HG02763 (cell line): ENCODE measurements at regions not wholly inside any gene's neighbourhood (a gene's known extent, or its start where the extent isn't known, plus 50 kb on each side); places are given as distances from the start of the nearest gene placed in this dataset.

ENCODE experiments used
- ATAC-seq: cut with Tn5 transposase; IDR thresholded peaks from one replicate; pipeline ENCODE4 v1.9.1; 2021; ENCODE audit warnings: mild to moderate bottlenecking, moderate library complexity; ENCODE audit not compliant: unreplicated experiment

DNA sequence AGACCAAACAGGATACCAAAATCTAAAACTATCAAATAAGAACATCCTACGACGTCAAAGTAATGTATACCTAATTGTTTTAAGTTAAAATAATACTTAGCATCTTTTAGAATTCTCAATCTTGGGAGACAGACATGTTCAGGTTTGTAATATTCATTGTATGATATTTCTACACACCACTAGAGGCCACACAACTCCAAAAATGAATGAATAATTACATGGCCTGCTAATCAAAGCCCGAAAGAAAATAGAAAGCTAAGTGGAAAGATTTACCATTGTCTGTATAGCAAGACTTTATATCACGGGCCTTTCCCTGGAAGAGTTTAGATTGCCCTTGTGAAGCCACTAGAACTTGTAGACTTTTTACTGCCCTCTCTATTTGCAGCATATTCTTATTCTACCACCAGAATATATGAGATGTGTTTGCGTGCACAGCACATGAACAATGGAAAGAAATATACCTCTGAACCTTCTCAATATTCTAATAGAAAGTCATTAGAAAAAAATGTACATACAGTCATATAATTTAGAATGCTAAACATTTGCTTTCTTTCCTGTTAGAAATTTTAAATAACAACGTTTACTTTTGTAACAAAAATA is 380.1 kb upstream of the NUDT12 start:
- ATAC-seq = no peak

- no peak for ATAC-seq
Measured at GRCh38 chr5:103941596-103941995, 379.0 kb upstream of the NUDT12 start.

GRCh38 chr5:103938146-103938695 is 375.6 kb upstream of the NUDT12 start:
- ATAC-seq = no peak

- no peak for ATAC-seq
Measured at GRCh38 chr5:103929338-103930013, 366.9 kb upstream of the NUDT12 start.

- no peak for ATAC-seq
Measured at GRCh38 chr5:103927739-103928138, 365.1 kb upstream of the NUDT12 start.

DNA sequence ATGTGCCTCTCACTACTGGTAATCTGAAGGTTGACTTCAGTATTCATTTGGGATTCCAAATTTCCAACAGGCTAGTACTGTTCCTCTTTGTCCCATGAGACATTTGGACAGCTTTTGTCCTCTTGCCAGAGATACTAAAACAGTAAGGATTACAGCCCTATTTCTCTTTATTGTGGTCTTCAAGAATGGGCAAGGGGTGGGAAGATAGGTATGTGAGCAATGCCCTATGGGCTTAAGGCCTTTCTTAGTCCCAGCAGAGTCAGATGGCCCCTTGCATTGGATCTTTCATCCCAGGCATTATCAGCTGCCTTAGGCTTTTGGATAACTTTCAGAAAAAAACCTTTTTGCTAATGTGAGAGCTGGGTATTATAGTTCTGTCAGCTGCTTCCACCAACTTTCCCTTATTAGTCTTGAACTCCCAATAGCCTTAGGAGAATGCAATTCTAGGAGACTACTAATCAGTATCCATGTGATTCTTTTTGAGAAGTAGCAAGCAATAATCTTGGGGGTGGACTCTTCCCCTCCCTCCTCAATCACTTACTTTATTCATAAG is 361.1 kb upstream of the NUDT12 start:
- ATAC-seq = no peak

GRCh38 chr5:103919506-103919905 is 356.9 kb upstream of the NUDT12 start:
- ATAC-seq = no peak

GRCh38 chr5:103918668-103919367 is 356.2 kb upstream of the NUDT12 start:
- ATAC-seq = no peak

GRCh38 chr5:103915081-103915480 is 352.5 kb upstream of the NUDT12 start:
- ATAC-seq = no peak

DNA sequence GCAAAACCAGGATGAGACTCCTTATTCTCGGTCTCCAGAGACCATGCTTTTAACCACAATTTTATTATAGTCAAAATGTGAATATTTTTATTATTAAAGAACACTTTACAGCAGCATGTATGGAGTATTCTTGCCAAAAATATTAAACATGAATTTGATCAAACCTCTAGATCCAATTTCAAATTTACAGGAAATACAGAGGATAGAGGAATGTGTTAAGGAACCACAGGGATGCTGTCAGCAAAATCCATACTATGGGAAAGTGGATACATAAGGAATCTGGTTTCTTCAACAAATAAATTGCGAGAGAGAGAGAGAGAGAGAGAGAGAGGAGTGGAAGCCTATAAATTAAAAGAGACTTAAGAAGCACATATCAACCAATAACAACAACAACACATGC is 348.2 kb upstream of the NUDT12 start:
- no peak for ATAC-seq

- ATAC-seq = no peak
Measured at GRCh38 chr5:103910011-103910410, 347.4 kb upstream of the NUDT12 start.

GRCh38 chr5:103909391-103909790 is 346.8 kb upstream of the NUDT12 start:
- ATAC-seq = no peak

DNA sequence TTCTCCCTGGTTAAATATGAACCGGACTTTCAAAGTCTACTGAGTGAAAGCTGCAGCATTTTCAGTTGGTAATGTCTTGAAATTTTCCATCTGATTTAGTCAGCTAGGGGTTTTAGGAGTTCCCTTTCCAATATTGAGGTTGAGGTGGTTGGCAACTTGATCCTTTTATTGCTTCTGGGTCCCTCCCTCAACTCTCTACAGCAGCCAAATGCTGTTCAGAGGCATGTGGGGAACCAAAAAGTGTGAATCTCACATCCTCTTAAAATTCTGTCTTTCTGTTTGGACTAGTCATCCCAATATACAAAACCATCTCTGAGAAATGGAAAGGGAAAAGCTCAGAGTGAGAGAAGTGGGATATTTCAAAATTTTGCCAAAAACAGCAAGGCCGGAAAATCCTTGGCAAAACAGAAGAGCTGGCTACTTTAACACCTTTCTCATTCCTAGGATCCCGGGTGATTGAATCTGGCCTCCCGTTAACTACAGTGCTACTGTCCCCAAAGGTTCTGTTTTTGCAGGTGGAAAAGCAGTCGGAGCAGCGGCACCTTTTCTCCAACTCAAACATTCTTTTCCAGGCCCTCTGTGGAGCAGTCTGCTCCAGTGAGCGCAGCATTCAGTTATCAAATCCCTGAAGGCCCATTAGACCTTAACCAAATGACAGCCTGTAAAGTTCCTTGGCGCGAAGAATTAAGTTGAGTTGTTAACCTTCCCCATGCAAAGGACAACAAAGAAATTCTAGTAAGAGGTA is 345.9 kb upstream of the NUDT12 start:
- no peak for ATAC-seq

DNA sequence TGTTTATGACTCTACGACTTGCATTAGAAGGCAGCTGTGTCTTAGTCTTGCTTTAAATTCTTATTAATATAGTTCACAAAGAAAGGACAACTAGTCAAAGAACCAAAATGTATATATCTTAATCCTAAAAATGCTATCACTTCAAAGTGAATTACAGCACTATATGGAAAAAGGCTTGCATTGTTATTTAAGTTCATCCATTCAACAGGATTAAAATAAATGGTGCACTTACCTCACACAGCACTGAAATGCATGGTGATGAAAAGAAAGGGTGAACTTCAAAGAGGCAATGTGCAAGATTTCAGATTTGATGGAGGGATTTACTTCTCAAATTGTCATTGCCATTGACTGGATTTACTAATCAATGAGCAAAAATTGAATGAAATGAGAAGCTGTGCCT is 344.4 kb upstream of the NUDT12 start:
- no peak for ATAC-seq

- no peak for ATAC-seq
Measured at GRCh38 chr5:103904651-103905050, 342.1 kb upstream of the NUDT12 start.

- no peak for ATAC-seq
Measured at GRCh38 chr5:103902893-103903292, 340.3 kb upstream of the NUDT12 start.

DNA sequence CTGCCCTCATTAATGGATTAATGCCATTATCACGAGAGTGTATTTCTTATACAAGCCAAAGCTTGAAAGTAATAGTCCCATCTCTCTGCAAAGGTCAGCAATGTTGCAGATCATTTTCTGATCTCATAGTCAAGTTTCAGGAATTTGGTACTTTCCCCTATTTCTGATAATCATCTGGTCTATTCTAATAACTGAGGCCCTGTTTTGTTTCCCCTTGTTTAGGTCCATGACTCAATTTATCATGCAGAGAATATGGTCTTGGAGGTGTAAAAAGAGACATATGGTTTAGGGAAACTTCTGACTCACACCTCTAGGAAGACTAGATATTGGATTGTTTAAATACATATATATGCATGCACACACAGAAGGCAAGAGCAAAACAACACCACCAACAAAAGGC is 339.3 kb upstream of the NUDT12 start:
- no peak for ATAC-seq

GRCh38 chr5:103896593-103896992 is 334.0 kb upstream of the NUDT12 start:
- ATAC-seq = no peak

- ATAC-seq = no peak
Measured at GRCh38 chr5:103895738-103896137, 333.1 kb upstream of the NUDT12 start.

DNA sequence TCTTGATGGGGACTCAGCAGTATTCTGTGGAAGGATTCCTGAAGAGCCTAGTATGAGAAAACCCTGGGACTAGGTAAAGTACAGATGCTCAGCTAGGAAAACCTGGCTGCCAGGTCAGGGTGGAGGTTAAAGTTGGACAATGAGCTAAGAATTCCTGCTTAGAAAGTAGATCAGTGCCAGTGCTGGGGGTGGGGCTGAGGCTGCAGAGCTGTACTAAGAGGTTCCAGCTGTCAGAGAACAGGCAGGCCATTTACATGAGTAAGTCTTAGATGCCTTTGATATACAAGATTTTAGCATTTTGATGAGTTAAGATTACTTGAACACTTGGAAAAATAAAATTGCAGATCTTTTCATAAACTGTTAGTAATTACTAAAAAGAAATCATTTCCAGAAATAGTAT is 332.3 kb upstream of the NUDT12 start:
- no peak for ATAC-seq

DNA sequence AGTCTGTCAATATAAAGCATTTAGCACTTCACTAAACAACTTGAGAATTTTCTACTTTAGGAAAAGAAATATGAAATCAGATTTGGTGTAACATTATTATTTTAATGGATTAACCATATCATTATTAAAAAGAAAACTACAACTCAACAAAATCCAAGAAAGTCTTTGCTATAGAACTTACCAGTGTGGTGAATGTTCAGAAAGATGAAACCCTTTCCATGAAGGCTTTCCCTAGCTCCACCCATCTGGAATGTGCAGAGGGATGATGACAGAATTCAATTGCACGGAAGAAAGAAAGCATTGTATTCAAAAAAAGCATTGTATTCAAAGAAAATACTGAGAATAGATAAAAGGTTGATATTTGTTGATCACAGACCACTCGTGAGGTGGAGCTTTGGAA is 328.6 kb upstream of the NUDT12 start:
- ATAC-seq = no peak
